ENCODE measurements at regions not wholly inside any gene's neighbourhood (a gene's known extent, or its start where the extent isn't known, plus 50 kb on each side); places are given as distances from the start of the nearest gene placed in this dataset.

DNA sequence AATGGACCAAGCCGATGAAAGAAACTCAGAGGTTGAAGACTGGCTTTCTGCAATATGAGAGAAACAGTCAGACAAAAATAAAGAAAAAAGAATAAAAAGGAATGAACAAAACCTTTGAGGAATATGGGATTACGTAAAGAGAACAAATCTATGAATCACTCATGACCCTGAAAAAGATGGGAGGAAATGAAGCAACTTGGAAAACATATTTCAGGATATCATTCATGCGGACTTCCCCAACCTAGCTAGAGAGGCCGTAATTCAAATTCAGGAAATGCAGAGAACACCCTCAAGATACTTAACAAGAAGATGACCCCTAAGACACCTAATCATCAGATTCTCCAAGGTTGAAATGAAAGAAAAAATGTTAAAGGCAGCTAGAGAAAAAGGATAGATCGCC is 705.3 kb upstream of the CHRM3 start:
- BruUV-seq (replicated peaks): no TSS peak
- Histone ChIP-seq H3K9me3 (replicated peaks; ENCODE audit: control insufficient read depth, insufficient read depth, low read length) (no peaks in the 10 kb centered on the region), H3K9me1 (replicated peaks; ENCODE audit: control insufficient read depth, extremely low read depth, insufficient read depth, low read length) (no peaks in the 10 kb centered on the region), H2AFZ (ENCODE audit: low read depth, low read length) (no peak overlapping the region), H3K36me3 (ENCODE audit: control insufficient read depth in 2 of 2, extremely low read depth in 1 of 2, insufficient read depth in 2 of 2, low read length in 2 of 2) (no peaks in the 10 kb centered on the region), H4K20me1 (replicated peaks; ENCODE audit: control insufficient read depth, extremely low read depth, insufficient read depth, low read length) (no peaks in the 10 kb centered on the region), H3K79me2 (ENCODE audit: control insufficient read depth, insufficient read depth, low read length) (no peaks in the 10 kb centered on the region), H3K4me3 (replicated peaks in 1 of 3; ENCODE audit: insufficient read depth in 1 of 3, low read depth in 1 of 3, low read length in 3 of 3) (no peak overlapping the region), H3K27me3 (ENCODE audit: control insufficient read depth in 2 of 2, insufficient read depth in 2 of 2, low read length in 2 of 2) (no peaks in the 10 kb centered on the region), H3K9ac (replicated peaks; ENCODE audit: extremely low read depth, insufficient read depth, low read length) (no peak overlapping the region), H3K4me2 (ENCODE audit: insufficient read depth, low read length) (no peak overlapping the region), H3K4me1 (ENCODE audit: control insufficient read depth, extremely low read depth, insufficient read depth, low read length) (no peaks in the 10 kb centered on the region), H3K27ac (ENCODE audit: insufficient read depth, low read depth, low read length) (no peak overlapping the region)
- DNase-seq (ENCODE audit: low read depth, low spot score) (no peak), FAIRE-seq (no peak)
- dilution Hi-C loops (cut with MboI; ENCODE audit: extremely low pct_ligation_motif_present, low sequenced_read_pairs): no loop called here
- ChIA-PET POLR2A (no interaction called here), CTCF (no interaction called here)
- TF ChIP-seq POLR2AphosphoS5 (IDR thresholded peaks at IDR 0.05; ENCODE audit: insufficient read depth, low read depth, low read length) (no peak), FOS (IDR thresholded peaks at IDR 0.05; ENCODE audit: borderline replicate concordance, insufficient read depth, low read length) (no peak), JUN (IDR thresholded peaks at IDR 0.05; ENCODE audit: borderline replicate concordance, insufficient read depth, insufficient read length, low read depth) (no peak), POLR2A (IDR thresholded peaks at IDR 0.05; ENCODE audit: low read depth, low read length) (no peak), GATA2 (IDR thresholded peaks at IDR 0.05; ENCODE audit: insufficient read depth, insufficient read length, low read depth, low read length) (no peak), MYC (IDR thresholded peaks at IDR 0.05; ENCODE audit: low read depth, low read length) (no peak), EZH2 (IDR thresholded peaks at IDR 0.05; ENCODE audit: borderline replicate concordance, low read depth, low read length, severe bottlenecking) (no peak)
- TF ChIP-seq, protein P1, sequence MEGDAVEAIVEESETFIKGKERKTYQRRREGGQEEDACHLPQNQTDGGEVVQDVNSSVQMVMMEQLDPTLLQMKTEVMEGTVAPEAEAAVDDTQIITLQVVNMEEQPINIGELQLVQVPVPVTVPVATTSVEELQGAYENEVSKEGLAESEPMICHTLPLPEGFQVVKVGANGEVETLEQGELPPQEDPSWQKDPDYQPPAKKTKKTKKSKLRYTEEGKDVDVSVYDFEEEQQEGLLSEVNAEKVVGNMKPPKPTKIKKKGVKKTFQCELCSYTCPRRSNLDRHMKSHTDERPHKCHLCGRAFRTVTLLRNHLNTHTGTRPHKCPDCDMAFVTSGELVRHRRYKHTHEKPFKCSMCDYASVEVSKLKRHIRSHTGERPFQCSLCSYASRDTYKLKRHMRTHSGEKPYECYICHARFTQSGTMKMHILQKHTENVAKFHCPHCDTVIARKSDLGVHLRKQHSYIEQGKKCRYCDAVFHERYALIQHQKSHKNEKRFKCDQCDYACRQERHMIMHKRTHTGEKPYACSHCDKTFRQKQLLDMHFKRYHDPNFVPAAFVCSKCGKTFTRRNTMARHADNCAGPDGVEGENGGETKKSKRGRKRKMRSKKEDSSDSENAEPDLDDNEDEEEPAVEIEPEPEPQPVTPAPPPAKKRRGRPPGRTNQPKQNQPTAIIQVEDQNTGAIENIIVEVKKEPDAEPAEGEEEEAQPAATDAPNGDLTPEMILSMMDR (IDR thresholded peaks at IDR 0.05; ENCODE audit: extremely low read depth in 1 of 2, insufficient read depth in 1 of 2, low read depth in 1 of 2, low read length in 2 of 2): no peak
- TF ChIP-seq, protein P2, sequence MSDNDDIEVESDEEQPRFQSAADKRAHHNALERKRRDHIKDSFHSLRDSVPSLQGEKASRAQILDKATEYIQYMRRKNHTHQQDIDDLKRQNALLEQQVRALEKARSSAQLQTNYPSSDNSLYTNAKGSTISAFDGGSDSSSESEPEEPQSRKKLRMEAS (IDR thresholded peaks at IDR 0.05; ENCODE audit: insufficient read depth, insufficient read length): no peak
- intact Hi-C loops (cut with micrococcal nuclease): no loop called here

Data from endothelial cell of umbilical vein (primary cell).